Sigmoid colon (tissue), 4 donors: ENCODE measurements at regions not wholly inside any gene's neighbourhood (a gene's known extent, or its start where the extent isn't known, plus 50 kb on each side); places are given as distances from the start of the nearest gene placed in this dataset.
"Not testable (repeated sequence)": the region's sequence is repeated elsewhere in the genome, so short reads cannot be mapped to it uniquely, and the experiment has no call there.

Experiments
- CTCF ChIP-seq, 4 experiments: fragments of 450-650 bp in 3 of 4; fragments of 200-600 bp in 1 of 4; IDR thresholded peaks; one replicate each; pipeline ENCODE4 v1.5.1; 2016 to 2019; ENCODE audit warnings: antibody characterized with exemption in 4 of 4, mild to moderate bottlenecking in 3 of 4, moderate library complexity in 2 of 4
- POLR2AphosphoS5 ChIP-seq, 4 donors: sonication (generic); formaldehyde crosslinking; IDR thresholded peaks; one replicate each; pipeline ENCODE4 v1.6.1; 2017; ENCODE audit warnings: antibody characterized with exemption in 4 of 4

DNA sequence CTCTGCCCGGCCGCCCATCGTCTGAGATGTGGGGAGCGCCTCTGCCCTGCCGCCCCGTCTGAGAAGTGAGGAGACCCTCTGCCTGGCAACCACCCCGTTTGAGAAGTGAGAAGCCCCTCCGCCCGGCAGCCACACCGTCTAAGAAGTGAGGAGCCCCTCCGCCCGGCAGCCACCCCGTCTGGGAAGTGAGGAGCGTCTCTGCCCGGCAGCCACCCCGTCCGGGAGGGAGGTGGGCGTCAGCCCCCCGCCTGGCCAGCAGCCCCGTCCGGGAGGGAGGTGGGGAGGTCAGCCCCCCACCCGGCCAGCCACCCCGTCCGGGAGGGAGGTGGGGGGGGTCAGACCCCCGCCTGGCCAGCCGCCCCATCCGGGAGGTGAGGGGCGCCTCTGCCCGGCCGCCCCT lies 63.0 kb upstream of the IGFBP7 start:
- not testable (repeated sequence) for TF ChIP-seq CTCF, POLR2AphosphoS5 (IDR thresholded peaks at IDR 0.05)
